HepG2 (cell line): ENCODE measurements at regions not wholly inside any gene's neighbourhood (a gene's known extent, or its start where the extent isn't known, plus 50 kb on each side); places are given as distances from the start of the nearest gene placed in this dataset.

Source experiments
- ATAC-seq: fragments of 200-7000 bp; cut with Tn5 transposase; 3 replicates; pipeline ENCODE4 v1.9.1; 2020; ENCODE audit warnings: mild to moderate bottlenecking, moderate library complexity
- BruUV-seq: library from RNA; stranded (reverse); fragments of 400-500 nt; replicated peaks from 2 replicates; lab custom pipeline; 2021; lab: Mats Ljungman, UMichigan
- CTCF ChIA-PET: fragments of 300-600 bp; formaldehyde crosslinking; extraction: SDS; loops from one replicate; lab custom pipeline; 2021; ENCODE audit warnings: low total read pairs, inconsistent platforms, low intra/inter-chr PET ratio; lab: Yijun Ruan, JAX
- POLR2A ChIA-PET: fragments of 350-600 bp; sonication (Branson Sonifier 250); formaldehyde crosslinking; loops from one replicate; lab custom pipeline; 2020; ENCODE audit warnings: antibody characterized with exemption, inconsistent platforms; lab: Yijun Ruan, JAX
- DNase-seq: peaks from one replicate; pipeline ENCODE4 v3.0.0-alpha.2; 2015; ENCODE audit warnings: low spot score
- FAIRE-seq: peaks from 3 replicates; lab custom pipeline; 2011; peaks lifted over from hg19 to GRCh38; lab: Jason Lieb, UNC
- H2AFZ ChIP-seq: one replicate; pipeline ENCODE4 v1.6.1; 2011; ENCODE audit warnings: low read length, inconsistent platforms
- H3K27ac ChIP-seq: fragments of 300-600 bp; 3 replicates; pipeline ENCODE4 v1.8.0; 2011; ENCODE audit warnings: mixed run types, mild to moderate bottlenecking, mixed read lengths, low read length, inconsistent platforms; ENCODE audit not compliant: insufficient read depth; ENCODE audit errors: extremely low read length
- H3K27me3 ChIP-seq, 2 experiments: fragments of 200-600 bp in 1 of 2; 2 replicates in 1 of 2; 3 replicates in 1 of 2; pipeline versions ENCODE4 v1.6.0 to v1.8.0; 2011; ENCODE audit warnings: low read length in 2 of 2, mild to moderate bottlenecking in 2 of 2, moderate library complexity in 2 of 2, inconsistent platforms in 1 of 2; ENCODE audit not compliant: insufficient read depth in 2 of 2, control insufficient read depth in 1 of 2
- H3K36me3 ChIP-seq, 2 experiments: fragments of 200-600 bp in 1 of 2; replicated peaks in 1 of 2; 2 replicates in 1 of 2; 3 replicates in 1 of 2; pipeline versions ENCODE4 v1.5.1 to v1.8.0; 2011; ENCODE audit warnings: low read length in 2 of 2, inconsistent platforms in 1 of 2; ENCODE audit not compliant: insufficient read depth in 2 of 2, control insufficient read depth in 1 of 2
- H3K4me1 ChIP-seq: 2 replicates; pipeline ENCODE4 v1.5.1; 2012; ENCODE audit warnings: low read length, inconsistent platforms; ENCODE audit not compliant: insufficient read depth
- H3K4me2 ChIP-seq: 2 replicates; pipeline ENCODE4 v1.6.0; 2011; ENCODE audit warnings: low read depth, low read length, inconsistent platforms
- H3K4me3 ChIP-seq, 3 experiments: fragments of 200-600 bp in 1 of 3; sonication (generic), shearing (Covaris generic) in 1 of 3; replicated peaks in 1 of 3; 2 replicates each; pipeline ENCODE4 v1.5.1; 2011 to 2016; ENCODE audit warnings: low read length in 3 of 3, inconsistent platforms in 2 of 3, low read depth in 2 of 3, mild to moderate bottlenecking in 2 of 3, control low read depth in 1 of 3, mixed read lengths in 1 of 3; ENCODE audit not compliant: insufficient read depth in 1 of 3
- H3K79me2 ChIP-seq: one replicate; pipeline ENCODE4 v1.6.1; 2011; ENCODE audit warnings: low read length, inconsistent platforms; ENCODE audit not compliant: insufficient read depth
- H3K9ac ChIP-seq: 2 replicates; pipeline ENCODE4 v1.6.0; 2011; ENCODE audit warnings: mild to moderate bottlenecking, low read depth, low read length, inconsistent platforms; ENCODE audit not compliant: insufficient read depth
- H3K9me3 ChIP-seq: 2 replicates; pipeline ENCODE4 v1.5.1; 2012; ENCODE audit warnings: mild to moderate bottlenecking, low read length
- H4K20me1 ChIP-seq: 2 replicates; pipeline ENCODE4 v1.6.0; 2011; ENCODE audit warnings: inconsistent platforms, mild to moderate bottlenecking, low read length, moderate library complexity; ENCODE audit not compliant: insufficient read depth
- BCL3 ChIP-seq: sonication (generic); formaldehyde crosslinking; IDR thresholded peaks from 2 replicates; pipeline ENCODE4 v1.5.1; 2020; ENCODE audit warnings: mild to moderate bottlenecking, missing genetic modification reagents, moderate library complexity
- BORCS8-MEF2B ChIP-seq: sonication (generic); formaldehyde crosslinking; IDR thresholded peaks from 2 replicates; pipeline ENCODE4 v1.8.0; 2022; ENCODE audit warnings: mild to moderate bottlenecking, missing genetic modification reagents
- CBFB ChIP-seq: sonication (generic); formaldehyde crosslinking; IDR thresholded peaks from 2 replicates; pipeline ENCODE4 v1.4.0; 2020; ENCODE audit warnings: missing genetic modification reagents
- HMG20A ChIP-seq: IDR thresholded peaks from 2 replicates; pipeline ENCODE4 v1.6.1; 2016; ENCODE audit warnings: borderline replicate concordance
- NFE2L1 ChIP-seq: sonication (generic); formaldehyde crosslinking; IDR thresholded peaks from 2 replicates; pipeline ENCODE4 v1.4.0; 2020; ENCODE audit warnings: missing genetic modification reagents, mild to moderate bottlenecking, borderline replicate concordance
- PCBP2 ChIP-seq: fragments of 200-400 bp; formaldehyde crosslinking; optimal IDR thresholded peaks from 2 replicates; pipeline ENCODE3; 2018; ENCODE audit warnings: low read length, low read depth; ENCODE audit not compliant: poor library complexity, severe bottlenecking
- POLR2AphosphoS5 ChIP-seq: IDR thresholded peaks from 2 replicates; pipeline ENCODE4 v1.6.1; 2012; ENCODE audit warnings: low read depth, low read length
- SKI ChIP-seq: fragments of 450-650 bp; IDR thresholded peaks from one replicate; pipeline ENCODE4 v1.6.1; 2018; ENCODE audit warnings: mild to moderate bottlenecking; ENCODE audit not compliant: partially characterized antibody
- SUZ12 ChIP-seq: fragments of 150-350 bp; IDR thresholded peaks from 2 replicates; pipeline ENCODE4 v1.6.1; 2014; ENCODE audit warnings: low read depth, low read length
- TCF7 ChIP-seq: sonication (generic); IDR thresholded peaks from 2 replicates; pipeline ENCODE4 v1.6.1; 2016; ENCODE audit warnings: antibody characterized with exemption, low read depth
- ZNF274 ChIP-seq: sonication (generic); formaldehyde crosslinking; IDR thresholded peaks from 2 replicates; pipeline ENCODE4 v1.5.1; 2020; ENCODE audit warnings: mild to moderate bottlenecking, missing genetic modification reagents
- ZNF563 ChIP-seq: sonication (generic); formaldehyde crosslinking; IDR thresholded peaks from 2 replicates; pipeline ENCODE4 v1.8.0; 2022; ENCODE audit warnings: mild to moderate bottlenecking, moderate library complexity, missing genetic modification reagents
- ZNF569 ChIP-seq: sonication (generic); formaldehyde crosslinking; IDR thresholded peaks from 2 replicates; pipeline ENCODE4 v1.5.0; 2020; ENCODE audit warnings: mild to moderate bottlenecking, missing genetic modification reagents, moderate library complexity, borderline replicate concordance
- ZNF746 ChIP-seq: sonication (generic); formaldehyde crosslinking; IDR thresholded peaks from 2 replicates; pipeline ENCODE4 v1.8.0; 2022; ENCODE audit warnings: mild to moderate bottlenecking, missing genetic modification reagents
- ZNF878 ChIP-seq: sonication (generic); formaldehyde crosslinking; IDR thresholded peaks from 2 replicates; pipeline ENCODE4 v1.8.1; 2023; ENCODE audit warnings: mild to moderate bottlenecking, missing genetic modification reagents, moderate library complexity
- ZSCAN12 ChIP-seq: sonication (generic); formaldehyde crosslinking; IDR thresholded peaks from 2 replicates; pipeline ENCODE4 v1.9.0; 2021; ENCODE audit warnings: mild to moderate bottlenecking, missing genetic modification reagents
- WGBS: methylation state at CpG from one replicate; pipeline ENCODE4 v1.1.6; 2017; ENCODE audit warnings: low lambda C conversion rate; 5-methylcytosine and 5-hydroxymethylcytosine counted together
- in situ Hi-C: cut with HindIII; loops from 2 replicates; pipeline ENCODE4 v1.10.0; 2017; ENCODE audit warnings: low pct_unique_long_range_greater_than_20kb; ENCODE audit not compliant: extremely low pct_ligation_motif_present
- intact Hi-C: fragments of 100-400 bp; cut with micrococcal nuclease; formaldehyde crosslinking; loops from one replicate; pipeline ENCODE4 v1.10.0; 2022; ENCODE audit not compliant: unreplicated experiment
- TF ChIP-seq, protein P1 (sequence below): sonication (generic); formaldehyde crosslinking; IDR thresholded peaks from 2 replicates; pipeline ENCODE4 v1.8.1; 2022; ENCODE audit warnings: low read depth, mild to moderate bottlenecking, missing genetic modification reagents

DNA sequence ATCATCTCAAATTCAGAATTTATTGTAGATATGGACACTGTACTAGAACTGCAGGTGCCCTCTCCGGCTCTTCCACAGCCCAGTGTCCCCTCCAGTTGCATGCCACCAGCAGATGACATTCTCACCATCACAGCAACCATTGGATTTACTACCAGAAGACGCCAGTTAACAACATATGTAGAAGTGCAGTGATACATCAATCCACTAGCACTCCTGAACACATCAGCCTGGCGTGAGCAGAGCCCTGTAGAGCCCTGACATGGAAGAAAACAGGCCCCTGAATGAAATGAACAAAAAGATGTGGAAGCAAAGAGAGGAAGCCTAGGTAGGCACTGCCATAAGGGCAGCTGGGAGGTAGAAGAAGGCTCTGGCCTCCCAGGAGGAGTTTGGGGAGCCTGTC, 73.1 kb upstream of the GALNT2 start:
- no TSS peak for BruUV-seq
- 3% methylated on average over 3 of the region's 3 CpGs for WGBS
- FAIRE-seq (no peak), DNase-seq (no peak), ATAC-seq (no peak)
- intact Hi-C loops, result no loop called here
- H3K4me2 ChIP-seq, result no peak overlapping the region
- H3K27me3 ChIP-seq, result no peaks in the 10 kb centered on the region
- H3K4me1 ChIP-seq, result peaks cover 29% of the 10 kb centered on the region
- H3K9me3 ChIP-seq, result no peaks in the 10 kb centered on the region
- no peak overlapping the region for H3K27ac ChIP-seq
- no peak for TF ChIP-seq TCF7
- TF ChIP-seq ZNF569 (CRISPR knock-in tag), result no peak
- no peak for TF ChIP-seq ZNF878
- no peak overlapping the region for H3K9ac ChIP-seq
- H3K4me3 ChIP-seq, result no peak overlapping the region
- no peak overlapping the region for H2AFZ ChIP-seq
- no peaks in the 10 kb centered on the region for H3K36me3 ChIP-seq
- ChIA-PET POLR2A (no interaction called here), CTCF (no interaction called here)
- no peaks in the 10 kb centered on the region for H4K20me1 ChIP-seq
- in situ Hi-C loops, result no loop called here
- no peaks in the 10 kb centered on the region for H3K79me2 ChIP-seq

GRCh38 chr1:229999004-229999670, 67.9 kb upstream of the GALNT2 start:
- peaks cover 3 to 14% of the 10 kb centered on the region in 2 experiments; a peak in 3 of 5 replicates for H3K27me3 ChIP-seq
- H3K9ac ChIP-seq, result no peak overlapping the region
- H3K79me2 ChIP-seq, result no peaks in the 10 kb centered on the region
- BruUV-seq, result no TSS peak
- no peaks in the 10 kb centered on the region for H3K4me1 ChIP-seq
- no peak overlapping the region for H3K4me2 ChIP-seq
- CTCF ChIA-PET, result no interaction called here
- ATAC-seq (no peak), FAIRE-seq (no peak), DNase-seq (no peak)
- H3K9me3 ChIP-seq, result no peaks in the 10 kb centered on the region
- 41% methylated on average over 12 of the region's 12 CpGs for WGBS
- in situ Hi-C loops (no loop called here), intact Hi-C loops (no loop called here)
- H4K20me1 ChIP-seq, result no peaks in the 10 kb centered on the region
- H3K27ac ChIP-seq, result no peak overlapping the region
- H2AFZ ChIP-seq, result no peak overlapping the region
- no peak overlapping the region for H3K4me3 ChIP-seq
- H3K36me3 ChIP-seq, result no peaks in the 10 kb centered on the region
- POLR2A ChIA-PET, result no interaction called here
- TF ChIP-seq, protein P1, sequence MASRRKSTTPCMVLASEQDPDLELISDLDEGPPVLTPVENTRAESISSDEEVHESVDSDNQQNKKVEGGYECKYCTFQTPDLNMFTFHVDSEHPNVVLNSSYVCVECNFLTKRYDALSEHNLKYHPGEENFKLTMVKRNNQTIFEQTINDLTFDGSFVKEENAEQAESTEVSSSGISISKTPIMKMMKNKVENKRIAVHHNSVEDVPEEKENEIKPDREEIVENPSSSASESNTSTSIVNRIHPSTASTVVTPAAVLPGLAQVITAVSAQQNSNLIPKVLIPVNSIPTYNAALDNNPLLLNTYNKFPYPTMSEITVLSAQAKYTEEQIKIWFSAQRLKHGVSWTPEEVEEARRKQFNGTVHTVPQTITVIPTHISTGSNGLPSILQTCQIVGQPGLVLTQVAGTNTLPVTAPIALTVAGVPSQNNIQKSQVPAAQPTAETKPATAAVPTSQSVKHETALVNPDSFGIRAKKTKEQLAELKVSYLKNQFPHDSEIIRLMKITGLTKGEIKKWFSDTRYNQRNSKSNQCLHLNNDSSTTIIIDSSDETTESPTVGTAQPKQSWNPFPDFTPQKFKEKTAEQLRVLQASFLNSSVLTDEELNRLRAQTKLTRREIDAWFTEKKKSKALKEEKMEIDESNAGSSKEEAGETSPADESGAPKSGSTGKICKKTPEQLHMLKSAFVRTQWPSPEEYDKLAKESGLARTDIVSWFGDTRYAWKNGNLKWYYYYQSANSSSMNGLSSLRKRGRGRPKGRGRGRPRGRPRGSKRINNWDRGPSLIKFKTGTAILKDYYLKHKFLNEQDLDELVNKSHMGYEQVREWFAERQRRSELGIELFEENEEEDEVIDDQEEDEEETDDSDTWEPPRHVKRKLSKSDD (CRISPR knock-in tag), result no peak
- TF ChIP-seq ZNF563 (CRISPR knock-in tag) (no peak), SUZ12 (no peak), CBFB (CRISPR knock-in tag) (no peak), NFE2L1 (CRISPR knock-in tag) (no peak), SKI (no peak), ZNF274 (CRISPR knock-in tag) (no peak), BCL3 (CRISPR knock-in tag) (no peak), HMG20A (CRISPR knock-in tag) (no peak), POLR2AphosphoS5 (no peak), BORCS8-MEF2B (no peak), ZNF746 (no peak), PCBP2 (no peak), ZSCAN12 (CRISPR knock-in tag) (no peak)
